ENCODE measurements at regions not wholly inside any gene's neighbourhood (a gene's known extent, or its start where the extent isn't known, plus 50 kb on each side); places are given as distances from the start of the nearest gene placed in this dataset.

DNA sequence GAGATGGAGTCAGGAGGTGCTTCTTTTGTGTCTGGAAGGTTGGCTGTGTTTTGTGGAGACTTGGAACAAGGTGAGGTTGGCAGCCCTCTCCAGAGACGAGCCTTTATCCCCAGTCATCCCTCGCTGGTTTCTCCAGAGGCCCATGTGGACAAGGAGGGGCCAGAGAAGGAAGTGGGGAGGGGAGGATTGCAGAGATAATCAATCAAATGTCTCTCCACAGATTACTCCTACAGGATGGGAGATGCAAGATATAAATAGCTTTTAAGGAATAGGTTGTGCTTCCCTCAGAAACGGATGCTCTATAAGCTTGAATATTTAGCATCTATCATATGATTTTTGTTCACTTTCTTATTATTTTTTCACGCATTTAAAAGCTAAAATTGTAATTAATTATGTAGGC lies 70.4 kb upstream of the VWDE start:
- TF ChIP-seq EZH2 (IDR thresholded peaks at IDR 0.05; ENCODE audit: borderline replicate concordance, low read depth, low read length, severe bottlenecking): no peak
- TF ChIP-seq, protein P1, sequence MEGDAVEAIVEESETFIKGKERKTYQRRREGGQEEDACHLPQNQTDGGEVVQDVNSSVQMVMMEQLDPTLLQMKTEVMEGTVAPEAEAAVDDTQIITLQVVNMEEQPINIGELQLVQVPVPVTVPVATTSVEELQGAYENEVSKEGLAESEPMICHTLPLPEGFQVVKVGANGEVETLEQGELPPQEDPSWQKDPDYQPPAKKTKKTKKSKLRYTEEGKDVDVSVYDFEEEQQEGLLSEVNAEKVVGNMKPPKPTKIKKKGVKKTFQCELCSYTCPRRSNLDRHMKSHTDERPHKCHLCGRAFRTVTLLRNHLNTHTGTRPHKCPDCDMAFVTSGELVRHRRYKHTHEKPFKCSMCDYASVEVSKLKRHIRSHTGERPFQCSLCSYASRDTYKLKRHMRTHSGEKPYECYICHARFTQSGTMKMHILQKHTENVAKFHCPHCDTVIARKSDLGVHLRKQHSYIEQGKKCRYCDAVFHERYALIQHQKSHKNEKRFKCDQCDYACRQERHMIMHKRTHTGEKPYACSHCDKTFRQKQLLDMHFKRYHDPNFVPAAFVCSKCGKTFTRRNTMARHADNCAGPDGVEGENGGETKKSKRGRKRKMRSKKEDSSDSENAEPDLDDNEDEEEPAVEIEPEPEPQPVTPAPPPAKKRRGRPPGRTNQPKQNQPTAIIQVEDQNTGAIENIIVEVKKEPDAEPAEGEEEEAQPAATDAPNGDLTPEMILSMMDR (IDR thresholded peaks at IDR 0.05; ENCODE audit: borderline replicate concordance, extremely low read depth, low read length, poor library complexity, severe bottlenecking): no peak
